A172 (cell line): ENCODE measurements at regions not wholly inside any gene's neighbourhood (a gene's known extent, or its start where the extent isn't known, plus 50 kb on each side); places are given as distances from the start of the nearest gene placed in this dataset.

Experiments used
- DNase-seq: peaks from one replicate; pipeline ENCODE4 v3.0.0-alpha.2; 2015; ENCODE audit warnings: low spot score

DNA sequence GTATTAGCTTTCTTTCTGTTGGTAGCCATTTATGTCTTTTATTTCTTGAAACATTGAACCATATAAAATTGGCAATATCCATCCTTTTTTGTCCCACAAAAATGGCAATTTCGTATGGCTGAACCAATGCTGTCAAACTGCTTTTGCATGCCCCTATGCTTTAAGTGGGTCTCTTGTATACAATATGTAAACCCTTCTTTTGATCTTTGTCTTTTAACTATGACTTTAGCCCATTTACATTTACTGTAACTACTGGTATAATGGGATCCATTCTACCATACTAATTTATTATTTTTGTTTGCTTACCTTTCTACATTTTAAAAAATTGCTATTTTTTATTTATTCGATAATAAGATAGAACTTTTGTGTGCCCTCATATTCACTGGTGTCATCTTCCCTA is 93.4 kb downstream of the TENT4A start:
- no peak for DNase-seq

DNA sequence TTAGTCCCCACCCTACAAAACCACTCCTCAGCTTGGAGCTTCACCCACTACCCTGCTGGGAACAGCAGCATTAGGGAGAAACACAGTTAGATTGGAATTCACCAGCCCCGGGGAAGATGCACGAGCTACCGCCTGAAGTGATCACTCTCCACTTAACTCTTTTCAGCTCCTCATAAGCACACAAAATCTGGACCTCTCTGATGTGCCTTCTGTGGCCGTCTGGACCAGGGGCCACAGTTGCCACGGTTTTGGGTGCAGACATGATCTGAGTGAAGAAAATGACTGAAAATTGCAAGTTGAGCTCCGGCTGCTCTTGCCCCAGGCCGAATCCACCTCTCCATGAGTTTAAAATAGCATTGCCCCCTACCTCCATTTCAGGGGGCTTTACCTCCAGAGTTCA is 95.2 kb downstream of the TENT4A start:
- no peak for DNase-seq

DNA sequence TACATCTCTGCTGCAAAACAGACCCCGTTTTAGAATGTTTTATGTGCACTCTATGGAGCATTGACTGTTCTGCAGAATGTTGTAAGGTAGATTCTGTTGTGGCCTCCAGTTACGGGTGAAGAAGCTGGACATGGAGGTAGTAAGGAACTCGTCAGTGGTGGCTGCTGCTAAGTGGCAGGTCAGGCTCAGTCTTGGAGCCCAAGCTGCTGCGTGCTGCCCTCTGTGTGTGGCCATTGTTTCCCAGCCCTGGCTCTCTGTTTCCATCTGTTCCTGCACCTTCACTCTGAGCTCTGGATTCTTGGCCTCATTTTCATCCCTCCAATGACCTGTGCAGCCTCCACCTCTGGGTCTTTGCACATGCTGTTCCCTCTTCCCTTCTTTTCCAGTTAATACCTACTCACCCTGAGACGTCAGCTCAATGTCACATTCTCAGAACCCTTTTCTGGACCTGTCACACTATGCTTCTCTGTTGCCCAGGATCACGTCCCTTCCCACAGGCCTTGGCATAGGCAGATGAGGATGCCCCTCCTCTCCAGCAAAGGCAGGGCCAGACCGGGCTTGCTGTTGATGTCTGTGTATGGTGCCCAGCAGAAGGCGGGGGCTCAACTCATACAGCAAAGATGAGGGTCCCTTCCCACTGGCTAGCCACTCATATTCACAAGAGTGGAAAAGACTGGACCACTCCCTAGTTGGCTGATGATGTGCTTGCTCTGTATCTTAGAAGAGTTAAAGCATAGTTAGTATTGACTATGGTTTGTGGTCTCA is 97.6 kb downstream of the TENT4A start:
- no peak for DNase-seq

DNA sequence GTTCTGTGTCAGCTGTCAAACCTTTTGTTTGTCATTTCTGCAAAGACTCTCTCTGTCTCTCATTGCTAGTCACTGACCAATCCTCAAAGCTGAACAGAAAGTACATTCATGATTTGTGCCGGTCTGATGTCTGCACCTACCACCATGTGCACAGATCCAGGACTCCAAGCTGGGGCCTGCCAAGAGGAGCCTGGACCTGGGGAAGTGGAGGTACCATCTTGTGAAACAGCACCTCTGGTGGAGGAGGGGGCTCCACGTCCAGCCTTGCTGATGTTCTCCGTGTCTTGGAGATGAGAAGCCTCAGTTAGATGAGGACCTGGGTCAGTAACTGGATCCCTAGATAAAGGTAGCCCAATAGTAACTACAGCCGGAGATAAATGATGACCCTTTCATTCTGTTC is 98.9 kb downstream of the TENT4A start:
- no peak for DNase-seq

DNA sequence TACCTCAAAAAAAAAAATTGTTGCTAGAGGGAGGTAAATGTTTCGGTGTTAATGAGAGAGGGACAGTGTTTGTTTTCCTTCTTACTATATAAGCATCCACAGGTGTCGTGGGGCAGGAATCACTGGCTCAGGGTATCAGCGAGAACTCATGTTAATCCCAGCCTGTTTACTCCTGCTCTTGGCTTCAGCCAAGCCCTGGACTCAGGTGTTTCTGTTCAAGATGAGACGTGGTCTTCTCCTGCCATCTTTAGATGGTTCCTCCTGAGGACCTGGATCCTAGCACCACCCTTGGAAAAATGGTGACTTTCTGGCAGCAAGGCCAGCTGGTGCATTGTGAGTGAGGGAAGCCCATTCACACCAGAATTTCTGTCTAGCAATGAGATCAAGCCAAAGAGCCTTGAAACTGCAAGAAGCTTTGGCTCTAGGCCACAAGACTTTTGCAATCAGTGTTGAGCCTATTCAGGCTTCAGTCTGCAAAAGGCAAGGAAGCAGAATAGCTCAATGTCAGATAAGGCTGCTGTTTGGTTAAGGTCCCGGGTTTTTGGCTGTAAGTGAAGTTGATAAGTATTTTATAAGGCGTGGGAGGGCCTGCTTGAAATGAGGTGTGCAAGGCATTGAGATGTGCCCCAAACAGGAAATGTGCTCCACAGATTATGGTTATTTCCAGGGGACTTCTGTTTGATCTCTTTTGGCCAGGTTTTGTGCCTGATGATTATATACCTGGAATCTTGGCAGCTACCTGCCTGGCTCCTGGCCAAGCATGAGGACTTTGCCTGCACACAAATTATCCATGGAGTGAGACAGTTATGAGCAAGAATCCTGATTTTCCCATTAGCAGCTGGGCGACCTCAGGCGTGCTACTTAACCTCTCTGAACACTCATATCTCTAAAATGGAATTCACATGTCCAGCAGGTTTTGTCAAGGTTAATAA is 99.8 kb downstream of the TENT4A start:
- no peak for DNase-seq

DNA sequence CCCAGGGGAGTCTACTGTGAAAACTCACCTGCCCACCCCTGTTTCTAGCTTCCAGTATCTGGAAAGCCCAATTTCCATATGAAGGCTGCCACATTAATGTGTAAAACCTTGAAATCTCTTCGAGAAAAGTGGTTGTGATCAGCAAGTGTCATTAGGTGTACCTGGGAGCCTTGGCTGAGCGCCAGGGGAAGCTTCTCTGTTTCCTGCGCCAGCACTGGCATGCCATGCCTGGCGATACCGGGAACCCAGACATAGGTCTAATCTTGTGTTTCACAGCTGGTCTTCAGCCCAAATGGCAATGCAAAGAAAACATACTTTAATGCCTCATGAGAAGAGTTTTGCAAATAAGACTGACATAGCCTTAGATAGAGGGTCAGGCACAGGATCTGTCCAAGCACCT is 101.6 kb downstream of the TENT4A start:
- no peak for DNase-seq

DNA sequence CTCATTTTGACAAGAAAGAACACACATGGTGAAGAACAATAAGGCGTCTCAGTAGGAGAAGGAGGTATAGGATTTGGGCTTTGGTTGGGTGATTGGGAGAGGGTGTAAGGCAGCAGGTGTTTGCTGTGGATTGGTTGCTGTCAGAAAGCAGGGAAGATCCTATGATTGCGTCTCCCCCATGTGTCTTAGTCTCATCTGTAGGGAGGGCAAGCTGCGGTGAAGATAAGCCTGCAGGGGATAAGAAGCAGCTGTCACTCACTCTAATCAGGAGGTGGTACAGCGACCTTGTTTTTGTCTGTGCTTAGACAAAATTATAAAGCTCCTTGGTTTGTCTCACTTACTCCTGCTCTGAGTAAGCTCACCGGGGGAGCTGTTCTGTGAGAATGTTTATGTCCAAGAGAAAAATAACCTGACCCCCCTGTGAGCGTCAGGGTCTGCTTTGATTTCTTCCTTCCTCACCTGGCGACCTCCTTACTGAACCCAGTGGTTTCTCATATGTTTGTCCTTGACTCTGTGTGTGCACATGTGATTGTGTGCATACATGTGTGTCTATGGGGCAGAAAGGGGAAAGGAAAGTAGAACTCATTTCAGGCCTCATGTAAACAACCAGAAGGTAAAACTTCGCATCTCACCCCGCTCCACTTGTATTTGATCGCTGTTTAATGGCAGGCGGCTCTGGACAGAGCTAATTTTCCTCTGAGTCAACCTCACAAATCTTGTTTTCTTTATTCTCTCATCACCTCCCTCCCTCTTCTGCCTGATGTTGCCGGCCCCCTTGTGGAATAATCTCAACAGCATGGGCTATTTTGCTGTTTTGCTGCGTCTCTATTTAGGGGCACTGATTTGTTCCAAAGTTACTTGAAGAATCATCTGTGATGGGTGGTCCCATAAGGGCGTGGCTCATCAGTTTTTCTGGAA is 105.6 kb downstream of the TENT4A start:
- DNase-seq = peak; percentile 13

DNA sequence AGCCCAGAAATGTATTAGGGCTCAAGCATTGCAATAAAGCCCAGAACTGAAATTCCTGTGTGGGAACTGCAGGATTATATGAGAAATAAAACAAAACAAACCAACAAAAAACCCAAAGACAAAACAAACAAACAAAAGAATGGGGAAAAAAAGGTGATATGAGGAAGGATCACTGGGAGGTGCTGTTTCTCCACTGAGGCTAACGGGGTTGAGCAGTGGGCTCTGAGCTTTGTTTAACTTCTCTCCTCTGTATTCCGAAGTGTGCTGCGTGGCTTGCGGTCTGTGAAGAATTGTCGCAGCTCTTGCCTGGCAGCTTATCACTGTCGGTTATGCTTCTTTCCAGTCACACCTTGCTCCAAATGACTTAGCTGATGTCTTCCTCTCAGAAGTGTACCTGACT is 106.3 kb downstream of the TENT4A start:
- DNase-seq = no peak

DNA sequence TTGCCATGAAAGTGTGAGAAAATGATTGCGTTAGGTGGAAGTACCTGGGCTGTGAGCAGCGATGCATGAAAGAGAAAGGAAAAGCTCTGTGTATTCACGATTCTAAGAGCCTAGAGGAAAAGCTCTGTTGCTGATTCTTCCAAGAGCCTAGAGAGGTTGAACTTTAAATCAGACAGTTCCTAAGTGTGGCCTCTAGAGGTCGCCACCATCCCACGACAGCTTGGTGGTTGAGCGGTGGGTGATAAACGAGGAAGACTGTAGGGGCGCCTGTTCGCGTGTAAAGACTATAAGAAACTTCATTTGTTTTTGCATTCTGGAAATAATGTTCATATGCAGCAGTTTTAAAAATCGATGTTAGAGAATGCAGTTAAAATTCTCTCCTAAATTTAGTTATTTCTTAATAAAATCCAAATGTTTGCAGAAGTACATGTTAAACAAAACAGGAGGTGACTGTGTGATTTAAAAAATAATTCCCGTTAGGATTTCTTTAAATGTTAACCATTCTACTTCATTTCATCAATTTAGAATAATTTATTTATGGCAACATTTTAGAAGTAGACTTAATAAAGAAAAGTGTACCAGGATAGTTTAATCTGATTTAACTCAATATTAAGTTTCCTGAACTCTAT is 107.7 kb downstream of the TENT4A start:
- peak; percentile 45 for DNase-seq

DNA sequence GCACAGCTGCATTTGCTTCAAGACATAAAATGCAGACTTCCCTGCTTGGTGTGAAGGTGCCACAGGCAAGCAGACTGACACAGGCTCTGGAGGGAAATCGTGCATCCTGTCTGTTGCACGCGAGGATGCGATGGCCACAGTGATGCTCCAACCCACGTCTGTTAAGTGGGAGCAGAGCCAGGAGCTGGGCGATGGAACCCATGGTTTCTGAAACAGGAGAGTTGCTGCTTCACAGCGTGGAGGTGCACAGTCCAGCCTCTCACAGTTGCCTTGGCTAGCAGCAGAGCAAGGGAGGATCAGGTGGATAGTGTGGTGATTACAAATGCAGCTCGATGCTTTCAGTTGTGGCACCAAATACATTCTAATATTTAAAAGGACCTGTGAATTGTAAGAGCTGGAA is 108.8 kb downstream of the TENT4A start:
- no peak for DNase-seq

DNA sequence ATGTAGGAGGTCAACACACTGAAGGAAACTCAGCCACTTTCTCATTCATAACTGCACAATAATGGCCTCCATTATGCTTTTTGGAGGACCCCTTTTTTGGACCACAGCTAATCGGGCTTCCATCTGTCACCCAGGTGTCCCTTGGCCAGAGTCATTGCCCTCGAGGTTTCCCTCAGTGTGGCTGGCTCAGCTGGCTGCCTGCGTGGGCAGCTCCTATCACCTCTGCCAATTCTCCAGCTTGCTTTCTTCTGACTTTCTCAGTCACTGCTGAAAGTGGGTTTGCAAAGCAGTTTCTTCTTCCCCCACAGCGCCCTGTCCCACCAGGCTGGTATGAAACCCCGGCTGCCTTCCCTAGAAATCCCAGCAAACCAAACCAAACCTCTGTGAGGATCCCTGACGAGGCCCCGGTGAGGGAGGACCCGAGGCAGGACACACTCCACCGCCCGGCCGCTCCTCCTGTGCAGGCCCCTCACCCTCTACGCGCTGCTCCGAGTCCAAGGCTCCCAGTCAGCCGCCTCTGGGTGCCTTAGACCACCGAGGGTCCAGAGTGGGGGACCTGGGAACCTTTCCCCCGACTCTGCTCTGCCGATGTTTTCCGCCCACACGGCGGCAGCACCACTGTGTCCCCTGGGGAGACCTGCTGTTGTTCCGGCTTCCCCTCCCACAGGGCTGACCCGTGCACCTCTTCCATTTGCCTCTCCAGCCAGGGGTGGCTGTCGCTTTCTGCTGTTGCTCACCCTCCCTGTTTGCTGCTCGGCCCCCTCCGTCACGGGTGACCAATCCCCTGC is 109.5 kb downstream of the TENT4A start:
- no peak for DNase-seq

DNA sequence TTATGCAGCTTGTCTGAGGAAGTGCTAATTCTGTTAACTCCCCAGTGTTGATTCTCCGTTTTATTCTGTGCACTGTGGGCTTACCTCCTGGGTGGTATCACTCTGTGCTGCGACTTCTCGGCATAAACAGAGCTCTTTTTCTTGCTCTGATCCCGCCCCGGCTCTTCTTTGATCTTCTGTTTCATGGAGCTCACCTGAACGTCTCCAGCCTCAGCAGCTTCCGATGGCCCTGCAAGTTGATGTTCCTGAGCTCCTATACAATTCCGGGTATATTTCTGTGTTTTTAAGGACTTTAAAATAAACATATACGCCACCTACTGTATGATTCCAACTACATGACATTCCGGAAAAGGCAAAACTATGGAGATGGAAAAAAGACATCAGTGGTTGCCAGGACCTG is 110.8 kb downstream of the TENT4A start:
- DNase-seq = no peak

DNA sequence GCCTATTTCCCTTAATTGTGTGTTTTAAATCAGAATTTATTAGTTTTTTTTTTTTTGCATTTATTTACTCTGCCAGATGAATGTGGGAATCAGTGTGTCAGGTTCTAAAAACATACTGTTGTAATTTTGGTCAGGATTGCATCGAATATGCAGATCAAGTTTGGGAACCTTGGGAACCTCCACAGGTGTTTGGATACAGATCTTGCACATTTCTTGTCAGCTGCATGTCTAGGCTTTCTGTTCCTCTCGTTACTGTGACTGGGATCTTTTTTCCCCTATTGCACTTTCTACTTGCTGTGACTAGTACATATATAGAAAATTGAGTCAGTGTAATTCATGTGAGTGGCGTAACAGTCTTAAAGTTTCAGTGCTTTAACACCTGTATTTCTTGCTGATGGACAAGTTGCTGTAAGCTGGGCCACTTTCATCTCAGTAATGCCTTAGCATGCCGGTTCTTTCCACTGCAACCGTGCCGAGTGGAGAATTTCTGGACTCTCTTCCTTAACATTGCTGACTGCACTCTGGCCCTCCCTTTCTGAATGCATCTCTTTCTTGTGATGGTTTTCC is 112.5 kb downstream of the TENT4A start:
- DNase-seq = no peak

DNA sequence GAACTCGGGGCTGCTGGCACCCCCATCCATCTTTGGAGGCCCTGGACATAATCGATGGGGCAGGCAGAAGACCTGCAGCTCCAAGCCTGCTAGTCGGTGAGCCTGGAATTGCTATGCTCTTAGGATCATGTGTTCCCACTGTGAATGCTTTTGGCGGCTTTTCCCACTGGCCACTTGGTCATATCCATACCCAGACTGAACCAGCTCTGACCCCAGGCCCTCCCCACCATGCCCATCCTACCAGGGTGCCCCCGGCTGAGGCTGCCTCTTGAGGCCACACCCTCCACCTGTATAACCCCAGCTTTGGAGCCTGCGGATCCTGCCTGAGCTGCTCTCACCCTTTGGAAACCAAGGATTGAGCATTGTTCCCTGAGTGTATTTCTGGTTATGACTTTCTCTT is 113.5 kb downstream of the TENT4A start:
- DNase-seq = no peak

DNA sequence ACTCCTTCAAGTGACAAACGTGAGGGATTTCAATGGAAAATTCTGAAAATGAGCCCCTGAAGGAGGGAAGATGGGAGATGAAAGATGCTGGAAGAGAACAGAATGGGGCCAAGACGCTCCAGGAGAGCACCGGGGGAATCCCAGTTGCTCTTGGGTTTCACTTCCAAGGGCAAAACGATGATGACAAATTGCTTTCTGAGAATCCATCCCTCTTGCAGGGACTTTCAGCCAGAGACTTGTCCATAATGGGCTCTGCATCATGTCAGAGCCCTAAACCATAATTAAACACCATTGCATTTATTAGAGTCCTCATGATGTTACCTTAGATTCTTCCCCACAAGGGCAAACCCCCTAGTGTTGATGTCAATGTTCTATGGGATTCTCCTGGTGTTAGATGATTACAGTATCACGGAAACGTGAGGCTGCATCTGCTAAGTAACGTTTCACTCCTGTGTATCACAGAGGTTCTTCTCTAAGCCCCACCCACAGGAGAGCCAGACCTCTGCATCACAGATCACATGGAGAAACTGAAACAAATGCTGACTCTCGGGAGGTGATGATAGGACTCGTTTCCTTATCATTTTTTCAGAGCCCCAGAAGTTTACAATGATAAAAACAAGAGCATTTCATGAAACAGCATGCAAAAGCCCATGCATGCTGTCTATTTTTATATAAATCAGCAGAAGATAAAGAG is 114.4 kb downstream of the TENT4A start:
- DNase-seq = peak; percentile 37

DNA sequence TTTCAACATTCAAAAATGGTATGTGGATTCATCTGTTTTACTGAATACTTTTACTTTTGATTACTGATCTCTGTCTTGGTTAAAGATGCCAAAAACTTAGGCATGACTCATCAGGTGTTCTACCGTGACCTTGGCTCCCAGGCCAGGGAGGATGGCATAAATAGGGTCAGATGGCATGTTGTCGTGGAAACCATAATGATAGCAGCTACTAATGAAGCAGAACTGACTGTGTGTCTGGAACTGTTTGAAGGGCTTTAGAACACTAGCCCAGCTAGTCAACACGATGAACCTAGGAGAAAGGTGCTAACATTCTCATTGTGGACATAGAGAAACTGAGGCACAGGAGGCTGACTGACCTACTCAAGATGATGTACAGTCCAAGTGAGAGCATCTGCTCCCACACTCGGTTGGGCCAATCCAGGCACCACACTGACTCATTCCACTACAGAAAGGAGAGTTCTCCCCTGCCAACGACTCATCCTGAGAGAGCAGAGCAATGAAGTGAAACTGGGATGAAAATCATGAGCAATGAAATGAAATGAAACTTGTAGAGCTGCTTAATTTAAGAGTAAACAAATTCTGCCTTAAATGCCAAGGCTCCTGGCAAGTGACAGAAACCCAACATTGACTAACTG is 116.0 kb downstream of the TENT4A start:
- peak; percentile 13 for DNase-seq

DNA sequence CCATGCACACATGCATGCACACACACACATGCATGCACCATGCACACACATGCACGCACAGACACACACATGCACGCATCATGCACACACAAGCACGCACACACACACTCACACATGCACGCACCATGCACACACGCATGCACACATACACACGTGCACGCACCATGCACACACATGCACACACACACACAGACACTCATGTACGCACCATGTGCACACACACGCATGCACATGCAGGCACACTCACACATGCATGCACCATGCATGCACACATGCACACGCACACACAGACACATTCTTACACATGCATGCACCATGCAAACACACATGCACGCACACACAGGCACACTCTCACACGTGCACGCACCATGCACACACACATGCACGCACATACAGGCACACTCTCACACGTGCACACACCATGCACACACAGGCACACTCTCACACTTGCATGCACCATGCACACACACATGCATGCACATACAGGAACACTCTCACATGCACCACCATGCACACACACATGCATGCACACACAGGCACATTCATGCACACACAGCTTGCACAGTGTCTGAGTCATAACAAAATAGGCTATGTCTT is 117.5 kb downstream of the TENT4A start:
- no peak for DNase-seq

DNA sequence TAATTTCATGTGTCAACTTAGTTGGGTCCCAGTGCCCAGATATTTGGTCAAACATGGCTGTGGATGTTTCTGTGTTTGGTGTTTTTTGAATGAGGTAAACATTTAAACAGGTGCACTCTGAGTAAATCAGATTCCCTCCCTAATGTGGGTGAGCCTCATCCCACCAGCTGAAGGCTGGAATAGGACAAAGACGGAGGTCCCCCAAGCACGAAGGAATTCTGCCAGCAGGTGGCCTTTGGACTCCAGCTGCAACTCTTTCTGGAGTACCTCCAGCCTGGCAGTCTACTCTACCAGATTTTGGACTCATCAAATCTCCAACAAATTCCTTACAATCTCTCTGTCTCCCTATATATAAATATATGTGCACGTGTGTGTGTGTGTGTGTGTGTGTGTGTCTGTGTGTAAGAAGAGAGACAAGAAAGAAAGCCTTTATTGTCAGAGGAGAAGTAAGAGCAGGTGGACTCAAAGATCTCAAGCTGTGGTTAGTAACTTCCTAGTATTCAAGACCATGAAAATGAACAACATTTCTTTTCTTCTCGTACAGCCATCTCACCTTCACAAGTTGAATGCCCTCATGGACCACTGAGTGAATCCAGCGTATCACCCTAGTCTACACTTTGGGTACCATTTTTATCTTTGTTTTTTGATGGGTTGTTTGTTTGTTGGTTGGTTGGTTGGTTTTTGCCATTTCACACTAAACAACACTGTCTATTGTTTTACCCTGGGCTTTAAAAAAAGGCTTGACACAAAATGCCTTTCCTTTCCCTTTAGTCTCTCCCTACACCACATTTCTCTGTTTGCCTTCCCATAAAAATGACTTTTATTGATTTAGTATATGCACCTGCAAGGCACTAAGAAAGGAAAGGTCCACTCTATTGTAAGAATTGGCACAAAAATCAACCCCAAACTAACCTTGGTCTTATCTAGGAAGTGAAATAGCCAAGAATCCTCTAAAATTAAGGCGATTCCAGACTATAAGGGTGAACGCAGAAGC is 118.7 kb downstream of the TENT4A start:
- no peak for DNase-seq
